Stimulated activated CD8-positive, alpha-beta memory T cell treated with anti-CD3 and anti-CD28 coated beads, Interleukin-7, amount 100 ng/mL, for 24 hours (primary cell): ENCODE measurements at regions not wholly inside any gene's neighbourhood (a gene's known extent, or its start where the extent isn't known, plus 50 kb on each side); places are given as distances from the start of the nearest gene placed in this dataset.

Experiments
- DNase-seq: peaks from one replicate; pipeline ENCODE4 v3.0.0-alpha.2; 2020; ENCODE audit warnings: low read depth

GRCh38 chr12:92359581-92360209 lies 214.0 kb upstream of the BTG1 start:
- no peak for DNase-seq

- no peak for DNase-seq
Observed at GRCh38 chr12:92357584-92358261, 212.1 kb upstream of the BTG1 start.

GRCh38 chr12:92356425-92356824 lies 210.8 kb upstream of the BTG1 start:
- DNase-seq = no peak

GRCh38 chr12:92349635-92350034 lies 204.0 kb upstream of the BTG1 start:
- no peak for DNase-seq

- no peak for DNase-seq
Observed at GRCh38 chr12:92342574-92342973, 196.9 kb upstream of the BTG1 start.

GRCh38 chr12:92341065-92341668 lies 195.5 kb upstream of the BTG1 start:
- DNase-seq = no peak

GRCh38 chr12:92340441-92341064 lies 194.9 kb upstream of the BTG1 start:
- no peak for DNase-seq

- no peak for DNase-seq
Observed at GRCh38 chr12:92340003-92340402, 194.4 kb upstream of the BTG1 start.

GRCh38 chr12:92339198-92339821 lies 193.7 kb upstream of the BTG1 start:
- DNase-seq = no peak

GRCh38 chr12:92338671-92339070 lies 193.0 kb upstream of the BTG1 start:
- no peak for DNase-seq

GRCh38 chr12:92338102-92338501 lies 192.5 kb upstream of the BTG1 start:
- no peak for DNase-seq

GRCh38 chr12:92337128-92337527 lies 191.5 kb upstream of the BTG1 start:
- no peak for DNase-seq

- DNase-seq = no peak
Observed at GRCh38 chr12:92336641-92337040, 191.0 kb upstream of the BTG1 start.

- no peak for DNase-seq
Observed at GRCh38 chr12:92335831-92336230, 190.2 kb upstream of the BTG1 start.

GRCh38 chr12:92334552-92334951 lies 188.9 kb upstream of the BTG1 start:
- no peak for DNase-seq

GRCh38 chr12:92332552-92332951 lies 186.9 kb upstream of the BTG1 start:
- no peak for DNase-seq

- DNase-seq = no peak
Observed at GRCh38 chr12:92331383-92331782, 185.7 kb upstream of the BTG1 start.

- no peak for DNase-seq
Observed at GRCh38 chr12:92330654-92331053, 185.0 kb upstream of the BTG1 start.

GRCh38 chr12:92326877-92327276 lies 181.2 kb upstream of the BTG1 start:
- no peak for DNase-seq

- DNase-seq = no peak
Observed at GRCh38 chr12:92324849-92325500, 179.3 kb upstream of the BTG1 start.

- DNase-seq = no peak
Observed at GRCh38 chr12:92312463-92312964, 166.9 kb upstream of the BTG1 start.
